HEK293 (cell line): ENCODE measurements at regions not wholly inside any gene's neighbourhood (a gene's known extent, or its start where the extent isn't known, plus 50 kb on each side); places are given as distances from the start of the nearest gene placed in this dataset.

Experiments used
- CTCF ChIA-PET: fragments of 350-600 bp; formaldehyde crosslinking; extraction: SDS; loops from one replicate; lab custom pipeline; 2021; ENCODE audit warnings: antibody characterized with exemption; lab: Yijun Ruan, JAX
- POLR2A ChIA-PET: fragments of 300-600 bp; formaldehyde crosslinking; extraction: SDS; loops from one replicate; lab custom pipeline; 2020; ENCODE audit warnings: antibody characterized with exemption, inconsistent platforms; lab: Yijun Ruan, JAX
- H3K27ac ChIP-seq: fragments of 200-500 bp; sonication (Bioruptor generic); 2 replicates; pipeline ENCODE4 v1.5.1; 2014; ENCODE audit warnings: low read depth, low read length, control low read depth, inconsistent platforms; ENCODE audit errors: extremely low read depth
- H3K36me3 ChIP-seq, 2 experiments: fragments of 200-500 bp in 1 of 2; sonication (Bioruptor generic) in 1 of 2; 1 replicate in 1 of 2; 2 replicates in 1 of 2; pipeline ENCODE4 v1.5.1; 2014 to 2017; ENCODE audit warnings: inconsistent platforms in 2 of 2, low read length in 2 of 2; ENCODE audit not compliant: control insufficient read depth in 2 of 2, insufficient read depth in 1 of 2
- H3K4me1 ChIP-seq: fragments of 200-500 bp; sonication (Bioruptor generic); 2 replicates; pipeline ENCODE4 v1.5.1; 2014; ENCODE audit warnings: mild to moderate bottlenecking, low read length, inconsistent platforms; ENCODE audit not compliant: control insufficient read depth, insufficient read depth
- H3K4me3 ChIP-seq: 2 replicates; pipeline ENCODE4 v1.5.1; 2011; ENCODE audit warnings: low read depth, mild to moderate bottlenecking, control low read depth, low read length, moderate library complexity
- H3K9me3 ChIP-seq: fragments of 200-500 bp; sonication (Bioruptor generic); 2 replicates; pipeline ENCODE4 v1.5.1; 2014; ENCODE audit warnings: low read depth, low read length, inconsistent platforms; ENCODE audit not compliant: control insufficient read depth, insufficient read depth
- PBX3 ChIP-seq: sonication (generic); formaldehyde crosslinking; IDR thresholded peaks from 2 replicates; pipeline ENCODE4 v1.8.1; 2022; ENCODE audit warnings: mild to moderate bottlenecking, moderate library complexity, missing genetic modification reagents
- SCRT1 ChIP-seq: fragments of 450-650 bp; formaldehyde crosslinking; IDR thresholded peaks from 2 replicates; pipeline ENCODE4 v1.5.1; 2016; ENCODE audit warnings: missing biosample characterization, missing genetic modification characterization, borderline replicate concordance
- TRIM28 ChIP-seq: IDR thresholded peaks from 2 replicates; pipeline ENCODE4 v1.6.1; 2011; ENCODE audit warnings: low read length, control low read depth, borderline replicate concordance
- ZFP37 ChIP-seq: fragments of 450-650 bp; formaldehyde crosslinking; IDR thresholded peaks from 2 replicates; pipeline ENCODE4 v1.5.1; 2016; ENCODE audit warnings: missing biosample characterization, missing genetic modification characterization
- ZNF10 ChIP-seq: fragments of 450-650 bp; formaldehyde crosslinking; IDR thresholded peaks from 2 replicates; pipeline ENCODE4 v1.5.1; 2017; ENCODE audit warnings: missing biosample characterization, missing genetic modification characterization
- ZNF155 ChIP-seq: fragments of 450-650 bp; formaldehyde crosslinking; IDR thresholded peaks from 2 replicates; pipeline ENCODE4 v1.5.1; 2016; ENCODE audit warnings: missing biosample characterization, missing genetic modification characterization
- ZNF174 ChIP-seq: fragments of 450-650 bp; formaldehyde crosslinking; IDR thresholded peaks from 2 replicates; pipeline ENCODE4 v1.5.0; 2017; ENCODE audit warnings: missing biosample characterization, mild to moderate bottlenecking, missing genetic modification characterization
- ZNF184 ChIP-seq: fragments of 450-650 bp; IDR thresholded peaks from 2 replicates; pipeline ENCODE4 v1.5.1; 2018; ENCODE audit warnings: missing biosample characterization, mild to moderate bottlenecking, missing genetic modification characterization
- ZNF202 ChIP-seq: fragments of 450-650 bp; formaldehyde crosslinking; IDR thresholded peaks from 2 replicates; pipeline ENCODE4 v1.5.1; 2016; ENCODE audit warnings: missing biosample characterization, missing genetic modification characterization, borderline replicate concordance
- ZNF239 ChIP-seq: fragments of 450-650 bp; formaldehyde crosslinking; IDR thresholded peaks from 2 replicates; pipeline ENCODE4 v1.5.1; 2016; ENCODE audit warnings: missing biosample characterization, missing genetic modification characterization
- ZNF26 ChIP-seq: fragments of 450-650 bp; formaldehyde crosslinking; IDR thresholded peaks from 2 replicates; pipeline ENCODE4 v1.5.1; 2016; ENCODE audit warnings: missing biosample characterization, missing genetic modification characterization
- ZNF280C ChIP-seq: fragments of 450-650 bp; formaldehyde crosslinking; IDR thresholded peaks from 2 replicates; pipeline ENCODE4 v1.5.1; 2016; ENCODE audit warnings: missing biosample characterization, missing genetic modification characterization
- ZNF341 ChIP-seq: fragments of 450-650 bp; formaldehyde crosslinking; IDR thresholded peaks from 2 replicates; pipeline ENCODE4; 2016; ENCODE audit warnings: low read depth, missing biosample characterization, missing genetic modification characterization
- ZNF354C ChIP-seq: fragments of 450-650 bp; formaldehyde crosslinking; IDR thresholded peaks from 2 replicates; pipeline ENCODE4 v1.5.1; 2016; ENCODE audit warnings: missing biosample characterization, missing genetic modification characterization, low read depth, borderline replicate concordance
- ZNF391 ChIP-seq: fragments of 450-650 bp; formaldehyde crosslinking; IDR thresholded peaks from 2 replicates; pipeline ENCODE4 v1.5.1; 2016; ENCODE audit warnings: low read depth, missing biosample characterization, missing genetic modification characterization, borderline replicate concordance
- ZNF585B ChIP-seq: fragments of 450-650 bp; formaldehyde crosslinking; IDR thresholded peaks from 2 replicates; pipeline ENCODE4 v1.5.1; 2016; ENCODE audit warnings: missing biosample characterization, missing genetic modification characterization
- ZNF621 ChIP-seq: fragments of 450-650 bp; formaldehyde crosslinking; IDR thresholded peaks from 2 replicates; pipeline ENCODE4 v1.5.1; 2017; ENCODE audit warnings: missing biosample characterization, missing genetic modification characterization
- ZNF791 ChIP-seq: fragments of 450-650 bp; formaldehyde crosslinking; IDR thresholded peaks from 2 replicates; pipeline ENCODE4 v1.5.1; 2016; ENCODE audit warnings: missing biosample characterization, missing genetic modification characterization
- TF ChIP-seq, protein P1 (sequence below): fragments of 450-650 bp; IDR thresholded peaks from 2 replicates; pipeline ENCODE4 v1.5.1; 2018; ENCODE audit warnings: missing biosample characterization, missing genetic modification characterization
- TF ChIP-seq, protein P2 (sequence below): fragments of 450-650 bp; formaldehyde crosslinking; conservative IDR thresholded peaks from 2 replicates; pipeline ENCODE4 v1.5.1; 2016; ENCODE audit warnings: low read depth, missing biosample characterization, missing genetic modification characterization

DNA sequence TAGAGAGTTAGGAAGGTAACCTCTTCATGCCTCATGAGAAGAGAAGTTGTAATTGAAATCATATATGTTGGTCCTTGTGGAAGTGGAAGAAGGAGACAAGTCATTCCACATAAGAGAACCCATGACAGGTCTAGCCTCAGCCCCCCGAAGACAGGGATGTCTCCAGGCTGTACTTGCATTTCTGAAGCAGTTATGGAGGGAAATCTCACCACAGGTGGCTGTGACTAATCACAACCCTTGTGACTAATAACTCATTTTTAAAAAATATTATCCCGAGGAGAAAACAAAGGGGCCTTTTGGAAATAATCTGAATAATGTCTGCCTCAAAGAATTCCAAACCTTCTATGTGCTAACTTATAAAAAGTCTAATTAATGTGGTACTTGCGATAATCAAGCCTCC is 262.1 kb upstream of the RPS23 start:
- POLR2A ChIA-PET, result no interaction called here
- H3K27ac ChIP-seq, result no peak overlapping the region
- no peaks in the 10 kb centered on the region for H3K36me3 ChIP-seq
- TF ChIP-seq ZNF184 (tag by site-specific recombination) (no peak), ZNF26 (tag by site-specific recombination) (no peak), ZNF341 (tag by site-specific recombination) (no peak), ZNF791 (tag by site-specific recombination) (no peak), ZNF239 (tag by site-specific recombination) (no peak), ZNF10 (tag by site-specific recombination) (no peak), ZNF174 (no peak), TRIM28 (no peak), ZNF585B (tag by site-specific recombination) (no peak), ZNF202 (tag by site-specific recombination) (no peak), ZNF155 (no peak)
- TF ChIP-seq, protein P1, sequence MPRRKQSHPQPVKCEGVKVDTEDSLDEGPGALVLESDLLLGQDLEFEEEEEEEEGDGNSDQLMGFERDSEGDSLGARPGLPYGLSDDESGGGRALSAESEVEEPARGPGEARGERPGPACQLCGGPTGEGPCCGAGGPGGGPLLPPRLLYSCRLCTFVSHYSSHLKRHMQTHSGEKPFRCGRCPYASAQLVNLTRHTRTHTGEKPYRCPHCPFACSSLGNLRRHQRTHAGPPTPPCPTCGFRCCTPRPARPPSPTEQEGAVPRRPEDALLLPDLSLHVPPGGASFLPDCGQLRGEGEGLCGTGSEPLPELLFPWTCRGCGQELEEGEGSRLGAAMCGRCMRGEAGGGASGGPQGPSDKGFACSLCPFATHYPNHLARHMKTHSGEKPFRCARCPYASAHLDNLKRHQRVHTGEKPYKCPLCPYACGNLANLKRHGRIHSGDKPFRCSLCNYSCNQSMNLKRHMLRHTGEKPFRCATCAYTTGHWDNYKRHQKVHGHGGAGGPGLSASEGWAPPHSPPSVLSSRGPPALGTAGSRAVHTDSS (tag by site-specific recombination), result no peak
- TF ChIP-seq, protein P2, sequence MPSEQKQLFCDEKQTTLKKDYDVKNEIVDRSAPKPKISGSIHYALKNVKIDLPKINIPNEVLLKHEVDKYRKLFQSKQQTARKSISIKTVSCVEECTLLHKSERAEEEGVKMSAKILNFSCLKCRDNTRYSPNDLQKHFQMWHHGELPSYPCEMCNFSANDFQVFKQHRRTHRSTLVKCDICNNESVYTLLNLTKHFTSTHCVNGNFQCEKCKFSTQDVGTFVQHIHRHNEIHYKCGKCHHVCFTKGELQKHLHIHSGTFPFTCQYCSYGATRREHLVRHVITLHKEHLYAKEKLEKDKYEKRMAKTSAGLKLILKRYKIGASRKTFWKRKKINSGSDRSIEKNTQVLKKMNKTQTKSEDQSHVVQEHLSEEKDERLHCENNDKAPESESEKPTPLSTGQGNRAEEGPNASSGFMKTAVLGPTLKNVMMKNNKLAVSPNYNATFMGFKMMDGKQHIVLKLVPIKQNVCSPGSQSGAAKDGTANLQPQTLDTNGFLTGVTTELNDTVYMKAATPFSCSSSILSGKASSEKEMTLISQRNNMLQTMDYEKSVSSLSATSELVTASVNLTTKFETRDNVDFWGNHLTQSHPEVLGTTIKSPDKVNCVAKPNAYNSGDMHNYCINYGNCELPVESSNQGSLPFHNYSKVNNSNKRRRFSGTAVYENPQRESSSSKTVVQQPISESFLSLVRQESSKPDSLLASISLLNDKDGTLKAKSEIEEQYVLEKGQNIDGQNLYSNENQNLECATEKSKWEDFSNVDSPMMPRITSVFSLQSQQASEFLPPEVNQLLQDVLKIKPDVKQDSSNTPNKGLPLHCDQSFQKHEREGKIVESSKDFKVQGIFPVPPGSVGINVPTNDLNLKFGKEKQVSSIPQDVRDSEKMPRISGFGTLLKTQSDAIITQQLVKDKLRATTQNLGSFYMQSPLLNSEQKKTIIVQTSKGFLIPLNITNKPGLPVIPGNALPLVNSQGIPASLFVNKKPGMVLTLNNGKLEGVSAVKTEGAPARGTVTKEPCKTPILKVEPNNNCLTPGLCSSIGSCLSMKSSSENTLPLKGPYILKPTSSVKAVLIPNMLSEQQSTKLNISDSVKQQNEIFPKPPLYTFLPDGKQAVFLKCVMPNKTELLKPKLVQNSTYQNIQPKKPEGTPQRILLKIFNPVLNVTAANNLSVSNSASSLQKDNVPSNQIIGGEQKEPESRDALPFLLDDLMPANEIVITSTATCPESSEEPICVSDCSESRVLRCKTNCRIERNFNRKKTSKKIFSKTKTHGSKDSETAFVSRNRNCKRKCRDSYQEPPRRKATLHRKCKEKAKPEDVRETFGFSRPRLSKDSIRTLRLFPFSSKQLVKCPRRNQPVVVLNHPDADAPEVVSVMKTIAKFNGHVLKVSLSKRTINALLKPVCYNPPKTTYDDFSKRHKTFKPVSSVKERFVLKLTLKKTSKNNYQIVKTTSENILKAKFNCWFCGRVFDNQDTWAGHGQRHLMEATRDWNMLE (tag by site-specific recombination), result no peak
- TF ChIP-seq, all 188 proteins: peak for 0
- no peaks in the 10 kb centered on the region for H3K9me3 ChIP-seq
- CTCF ChIA-PET, result no interaction called here
- no peak overlapping the region for H3K4me3 ChIP-seq
- H3K4me1 ChIP-seq, result 0 out of 2 replicates have a peak, but pooled peaks cover 2% of the 10 kb centered on the region

- Histone ChIP-seq H3K4me3 (no peak overlapping the region), H3K4me1 (0 out of 2 replicates have a peak, but pooled peaks cover 2% of the 10 kb centered on the region), H3K9me3 (no peaks in the 10 kb centered on the region), H3K36me3 (no peaks in the 10 kb centered on the region), H3K27ac (no peak overlapping the region)
- CTCF ChIA-PET, result no interaction called here
- POLR2A ChIA-PET, result no interaction called here
- TF ChIP-seq ZFP37 (tag by site-specific recombination) (no peak), ZNF621 (no peak), ZNF354C (tag by site-specific recombination) (no peak), PBX3 (CRISPR knock-in tag) (no peak), ZNF280C (tag by site-specific recombination) (no peak), ZNF391 (no peak), SCRT1 (tag by site-specific recombination) (no peak)
Measured at GRCh38 chr5:82538339-82539034, 260.3 kb upstream of the RPS23 start.
